22Rv1 (cell line): ENCODE measurements at regions not wholly inside any gene's neighbourhood (a gene's known extent, or its start where the extent isn't known, plus 50 kb on each side); places are given as distances from the start of the nearest gene placed in this dataset.

Experiments used
- ZFX ChIP-seq: fragments of 450-650 bp; IDR thresholded peaks from 2 replicates; pipeline ENCODE4 v1.6.1; 2017; ENCODE audit warnings: antibody characterized with exemption, borderline replicate concordance
- TF ChIP-seq, protein P1 (sequence below): fragments of 450-650 bp; IDR thresholded peaks from 2 replicates; pipeline ENCODE4 v1.5.1; 2017; ENCODE audit warnings: mild to moderate bottlenecking

DNA sequence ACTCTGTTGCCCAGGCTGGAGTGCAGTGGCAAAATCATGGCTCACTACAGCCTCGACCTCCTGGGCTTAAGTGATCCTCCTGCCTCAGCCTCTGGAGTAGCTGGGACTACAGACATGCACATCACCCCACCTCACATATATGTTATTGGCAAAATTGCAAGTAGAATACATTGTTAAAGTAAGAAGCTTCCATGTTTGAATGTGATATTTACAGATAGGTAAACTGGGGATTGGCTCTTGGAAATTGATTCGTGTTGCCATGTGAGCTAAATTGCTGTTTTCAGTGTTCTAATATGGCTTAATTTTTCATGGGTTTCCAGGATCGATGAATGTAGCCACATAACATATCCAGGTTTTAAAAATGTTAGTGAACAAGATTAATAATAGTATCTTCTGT, 149.0 kb upstream of the ZNF217 start:
- TF ChIP-seq, protein P1, sequence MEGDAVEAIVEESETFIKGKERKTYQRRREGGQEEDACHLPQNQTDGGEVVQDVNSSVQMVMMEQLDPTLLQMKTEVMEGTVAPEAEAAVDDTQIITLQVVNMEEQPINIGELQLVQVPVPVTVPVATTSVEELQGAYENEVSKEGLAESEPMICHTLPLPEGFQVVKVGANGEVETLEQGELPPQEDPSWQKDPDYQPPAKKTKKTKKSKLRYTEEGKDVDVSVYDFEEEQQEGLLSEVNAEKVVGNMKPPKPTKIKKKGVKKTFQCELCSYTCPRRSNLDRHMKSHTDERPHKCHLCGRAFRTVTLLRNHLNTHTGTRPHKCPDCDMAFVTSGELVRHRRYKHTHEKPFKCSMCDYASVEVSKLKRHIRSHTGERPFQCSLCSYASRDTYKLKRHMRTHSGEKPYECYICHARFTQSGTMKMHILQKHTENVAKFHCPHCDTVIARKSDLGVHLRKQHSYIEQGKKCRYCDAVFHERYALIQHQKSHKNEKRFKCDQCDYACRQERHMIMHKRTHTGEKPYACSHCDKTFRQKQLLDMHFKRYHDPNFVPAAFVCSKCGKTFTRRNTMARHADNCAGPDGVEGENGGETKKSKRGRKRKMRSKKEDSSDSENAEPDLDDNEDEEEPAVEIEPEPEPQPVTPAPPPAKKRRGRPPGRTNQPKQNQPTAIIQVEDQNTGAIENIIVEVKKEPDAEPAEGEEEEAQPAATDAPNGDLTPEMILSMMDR: no peak
- no peak for TF ChIP-seq ZFX
